Nephron (organoid): ENCODE measurements at regions not wholly inside any gene's neighbourhood (a gene's known extent, or its start where the extent isn't known, plus 50 kb on each side); places are given as distances from the start of the nearest gene placed in this dataset.

ENCODE experiments used
- H3K27ac Mint-ChIP-seq, 3 experiments: 2 replicates each; pipeline ENCODE4 v1.8.0; 2020; ENCODE audit warnings: mixed read lengths in 3 of 3, mild to moderate bottlenecking in 2 of 3, moderate library complexity in 1 of 3
- H3K27me3 Mint-ChIP-seq: 2 replicates; pipeline ENCODE4 v1.8.0; 2021; ENCODE audit warnings: low read depth, mild to moderate bottlenecking, moderate library complexity, mixed read lengths
- H3K36me3 Mint-ChIP-seq: 2 replicates; pipeline ENCODE4 v1.8.0; 2020; ENCODE audit warnings: low read depth, mixed read lengths
- H3K4me1 Mint-ChIP-seq: 2 replicates; pipeline ENCODE4 v1.8.0; 2020; ENCODE audit warnings: mixed read lengths
- H3K4me3 Mint-ChIP-seq, 3 experiments: 2 replicates each; pipeline ENCODE4 v1.8.0; 2020; ENCODE audit warnings: mild to moderate bottlenecking in 3 of 3, mixed read lengths in 3 of 3, moderate library complexity in 2 of 3
- H3K9me3 Mint-ChIP-seq: 2 replicates; pipeline ENCODE4 v1.8.0; 2020; ENCODE audit warnings: mixed read lengths
- TF ChIP-seq, protein P1 (sequence below), 3 experiments: fragments of 200-600 bp; sonication (generic); IDR thresholded peaks; one replicate each; pipeline ENCODE4 v1.5.0; 2021; ENCODE audit warnings: antibody characterized with exemption in 3 of 3; ENCODE audit not compliant: unreplicated experiment in 3 of 3

DNA sequence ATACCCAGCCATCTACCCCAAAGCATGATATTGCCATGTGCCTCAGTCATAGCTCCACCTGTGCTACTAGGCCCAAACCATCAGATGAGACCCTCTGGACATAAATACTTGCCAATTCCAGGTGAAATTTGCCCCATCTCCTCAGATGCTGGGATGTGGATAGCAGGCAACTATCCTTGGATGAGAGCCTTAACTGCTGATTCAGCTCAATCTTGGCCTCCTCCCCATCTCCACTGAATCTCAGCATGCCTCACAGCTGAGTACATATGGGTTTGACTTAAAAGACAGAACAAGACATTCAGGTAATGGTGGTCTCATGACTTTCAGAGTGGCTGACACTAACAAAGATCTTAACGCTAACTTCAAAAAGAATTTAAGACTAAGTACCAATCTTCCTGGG, 50.8 kb upstream of the KLHL13 start:
- Mint-ChIP-seq H3K4me3 (no peak overlapping the region), H3K27ac (no peak overlapping the region), H3K4me1 (peaks cover 6% of the 10 kb centered on the region), H3K9me3 (peaks cover 5% of the 10 kb centered on the region), H3K36me3 (no peaks in the 10 kb centered on the region), H3K27me3 (no peaks in the 10 kb centered on the region)
- TF ChIP-seq, protein P1, sequence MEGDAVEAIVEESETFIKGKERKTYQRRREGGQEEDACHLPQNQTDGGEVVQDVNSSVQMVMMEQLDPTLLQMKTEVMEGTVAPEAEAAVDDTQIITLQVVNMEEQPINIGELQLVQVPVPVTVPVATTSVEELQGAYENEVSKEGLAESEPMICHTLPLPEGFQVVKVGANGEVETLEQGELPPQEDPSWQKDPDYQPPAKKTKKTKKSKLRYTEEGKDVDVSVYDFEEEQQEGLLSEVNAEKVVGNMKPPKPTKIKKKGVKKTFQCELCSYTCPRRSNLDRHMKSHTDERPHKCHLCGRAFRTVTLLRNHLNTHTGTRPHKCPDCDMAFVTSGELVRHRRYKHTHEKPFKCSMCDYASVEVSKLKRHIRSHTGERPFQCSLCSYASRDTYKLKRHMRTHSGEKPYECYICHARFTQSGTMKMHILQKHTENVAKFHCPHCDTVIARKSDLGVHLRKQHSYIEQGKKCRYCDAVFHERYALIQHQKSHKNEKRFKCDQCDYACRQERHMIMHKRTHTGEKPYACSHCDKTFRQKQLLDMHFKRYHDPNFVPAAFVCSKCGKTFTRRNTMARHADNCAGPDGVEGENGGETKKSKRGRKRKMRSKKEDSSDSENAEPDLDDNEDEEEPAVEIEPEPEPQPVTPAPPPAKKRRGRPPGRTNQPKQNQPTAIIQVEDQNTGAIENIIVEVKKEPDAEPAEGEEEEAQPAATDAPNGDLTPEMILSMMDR (IDR thresholded peaks at IDR 0.05; ENCODE audit: unreplicated experiment in 3 of 3) = no peak

DNA sequence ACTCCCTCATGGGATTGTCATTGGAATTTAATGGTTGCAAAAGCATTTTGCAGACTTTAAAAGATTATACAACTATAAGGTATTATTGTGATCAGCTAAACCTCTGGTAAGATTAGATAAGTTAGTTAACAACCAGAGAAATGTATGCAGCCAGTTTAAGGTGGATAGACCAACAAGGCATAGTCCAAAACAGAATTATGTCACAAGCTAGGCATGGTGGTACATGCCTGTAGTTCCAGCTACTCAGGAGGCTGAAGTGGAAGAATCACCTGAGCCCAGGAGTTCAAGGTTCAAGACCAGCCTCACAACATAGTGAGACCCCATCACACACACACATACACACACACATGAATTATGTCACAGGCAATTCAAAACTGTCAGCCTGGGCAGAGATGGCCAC, 54.7 kb upstream of the KLHL13 start:
- Mint-ChIP-seq H3K4me3 (no peak overlapping the region), H3K27ac (no peak overlapping the region), H3K27me3 (no peaks in the 10 kb centered on the region), H3K4me1 (peaks cover 8% of the 10 kb centered on the region), H3K36me3 (no peaks in the 10 kb centered on the region), H3K9me3 (peaks cover 5% of the 10 kb centered on the region)
- TF ChIP-seq, protein P1 (IDR thresholded peaks at IDR 0.05; ENCODE audit: unreplicated experiment in 3 of 3) = no peak

DNA sequence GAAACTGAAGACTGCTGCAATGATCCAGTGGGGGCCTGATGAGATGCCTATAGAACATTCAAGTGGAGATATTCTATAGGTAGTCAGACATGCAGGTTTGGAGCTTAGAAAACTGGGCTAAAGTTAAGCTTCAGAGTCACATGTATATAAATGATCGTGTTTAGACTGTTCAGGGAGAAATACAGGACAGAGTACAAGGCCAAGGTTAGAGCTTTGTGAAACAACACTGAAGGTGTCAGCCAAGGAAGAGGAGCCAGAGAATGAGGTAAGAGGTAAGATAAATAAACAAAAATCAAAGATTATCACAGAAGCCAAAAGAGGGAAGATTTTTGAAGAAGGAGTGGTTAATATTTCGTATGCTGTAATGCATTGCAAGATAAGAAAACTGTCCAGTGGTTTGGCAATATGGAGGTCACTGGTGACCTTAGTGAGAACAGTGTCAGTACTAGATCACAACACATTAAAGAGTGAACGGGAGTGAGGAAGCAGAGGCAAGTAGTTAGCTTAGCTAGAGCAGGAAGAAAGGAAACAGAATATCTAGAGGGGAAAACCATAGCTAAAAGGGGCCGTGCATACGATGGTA, 58.0 kb upstream of the KLHL13 start:
- TF ChIP-seq, protein P1 (IDR thresholded peaks at IDR 0.05; ENCODE audit: unreplicated experiment in 3 of 3) = no peak
- Mint-ChIP-seq H3K9me3 (peaks cover 3% of the 10 kb centered on the region), H3K4me3 (no peak overlapping the region), H3K36me3 (no peaks in the 10 kb centered on the region), H3K27me3 (no peaks in the 10 kb centered on the region), H3K27ac (peak overlapping the region; percentile 4 to 49 (median 8)), H3K4me1 (peaks cover 19% of the 10 kb centered on the region)

DNA sequence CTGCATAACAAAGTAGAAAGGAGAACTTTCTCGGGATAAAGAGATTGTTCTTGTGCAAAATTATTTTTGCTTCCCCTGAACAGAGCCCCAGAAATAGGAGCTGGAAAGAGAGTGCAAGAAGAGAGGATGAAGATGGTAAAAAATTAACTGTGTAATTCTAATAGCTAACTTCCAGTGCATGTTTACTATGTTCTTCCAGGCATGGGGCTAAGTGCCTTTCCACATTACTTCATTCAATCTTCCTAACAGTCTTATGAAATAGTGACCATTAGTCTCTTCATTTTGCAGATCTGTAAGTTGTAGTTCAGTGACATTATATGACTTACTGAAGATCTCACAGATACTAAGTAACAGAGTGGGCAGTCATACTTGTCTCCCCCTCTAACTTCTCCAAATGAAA, 61.1 kb upstream of the KLHL13 start:
- Mint-ChIP-seq H3K4me1 (peaks cover 38% of the 10 kb centered on the region), H3K4me3 (no peak overlapping the region), H3K36me3 (no peaks in the 10 kb centered on the region), H3K27ac (peak overlapping the region; percentile 53 to 89 (median 67)), H3K27me3 (no peaks in the 10 kb centered on the region), H3K9me3 (peaks cover 3% of the 10 kb centered on the region)
- TF ChIP-seq, protein P1 (IDR thresholded peaks at IDR 0.05; ENCODE audit: unreplicated experiment in 3 of 3) = no peak

DNA sequence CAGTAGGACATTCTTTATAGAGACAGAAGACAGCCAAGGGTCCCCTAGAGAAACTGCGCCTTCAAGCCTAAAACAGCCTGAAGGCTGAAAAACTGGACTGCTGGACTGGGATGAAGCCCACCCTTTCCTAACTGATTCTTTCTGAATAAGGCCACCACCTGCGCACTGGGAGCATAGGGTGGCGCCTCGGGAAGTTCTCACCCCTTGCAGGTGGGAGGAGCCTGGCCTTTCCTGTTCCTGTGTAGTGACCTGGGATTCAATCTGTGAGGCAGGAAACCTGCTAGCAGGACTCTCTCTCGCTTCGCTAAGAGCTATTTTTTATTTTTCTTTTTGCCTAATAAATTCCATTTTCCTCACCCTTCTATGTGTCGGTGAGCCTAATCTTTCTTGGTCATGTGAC, 61.8 kb upstream of the KLHL13 start:
- TF ChIP-seq, protein P1 (IDR thresholded peaks at IDR 0.05; ENCODE audit: unreplicated experiment in 3 of 3) = no peak
- no peak overlapping the region for H3K4me3 Mint-ChIP-seq
- peak overlapping the region; percentile 53 to 89 (median 67) for H3K27ac Mint-ChIP-seq
- H3K36me3 Mint-ChIP-seq = no peaks in the 10 kb centered on the region
- H3K4me1 Mint-ChIP-seq = peaks cover 38% of the 10 kb centered on the region
- H3K9me3 Mint-ChIP-seq = peaks cover 3% of the 10 kb centered on the region
- no peaks in the 10 kb centered on the region for H3K27me3 Mint-ChIP-seq

DNA sequence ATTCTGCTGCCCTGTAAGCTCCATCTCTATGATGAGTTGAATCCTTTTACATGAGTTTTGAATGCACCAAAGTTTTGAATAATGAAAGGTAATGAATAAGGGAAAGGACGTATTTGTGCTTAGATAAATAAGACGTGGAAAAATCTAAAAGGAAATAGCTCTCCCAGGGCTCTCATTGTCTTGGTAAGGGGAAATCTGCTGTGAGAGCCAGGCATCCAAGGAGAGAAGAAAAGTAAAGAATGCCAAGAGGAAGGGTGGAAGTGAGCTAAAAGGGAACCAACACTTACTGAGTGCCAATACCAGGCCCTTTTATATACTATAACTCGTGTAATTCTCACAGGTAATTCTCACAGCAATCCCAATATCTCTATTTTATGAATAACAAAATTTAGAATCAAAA, 62.6 kb upstream of the KLHL13 start:
- Mint-ChIP-seq H3K4me1 (peaks cover 43% of the 10 kb centered on the region), H3K27ac (peak overlapping the region; percentile 53 to 89 (median 67)), H3K27me3 (no peaks in the 10 kb centered on the region), H3K36me3 (no peaks in the 10 kb centered on the region), H3K9me3 (peaks cover 6% of the 10 kb centered on the region), H3K4me3 (no peak overlapping the region)
- TF ChIP-seq, protein P1 (IDR thresholded peaks at IDR 0.05; ENCODE audit: unreplicated experiment in 3 of 3) = no peak
